Activated T-cell treated with anti-CD3 and anti-CD28 coated beads, Interleukin-2, amount 50 U/mL, for 24 hours (primary cell): ENCODE measurements at regions not wholly inside any gene's neighbourhood (a gene's known extent, or its start where the extent isn't known, plus 50 kb on each side); places are given as distances from the start of the nearest gene placed in this dataset.

Experiments used
- DNase-seq: peaks from one replicate; pipeline ENCODE4 v3.0.0-alpha.2; 2020
- H3K27ac Mint-ChIP-seq: 2 replicates; pipeline ENCODE4 v1.8.0; 2020; ENCODE audit warnings: mild to moderate bottlenecking, mixed read lengths
- H3K27me3 Mint-ChIP-seq: 2 replicates; pipeline ENCODE4 v1.8.0; 2020; ENCODE audit warnings: mixed read lengths
- H3K36me3 Mint-ChIP-seq: 2 replicates; pipeline ENCODE4 v1.8.0; 2020; ENCODE audit warnings: low read depth, mixed read lengths
- H3K4me1 Mint-ChIP-seq: 2 replicates; pipeline ENCODE4 v1.8.0; 2020; ENCODE audit warnings: low read depth, mixed read lengths
- H3K4me3 Mint-ChIP-seq: 2 replicates; pipeline ENCODE4 v1.8.0; 2020; ENCODE audit warnings: mild to moderate bottlenecking, moderate library complexity, mixed read lengths
- H3K9me3 Mint-ChIP-seq: 2 replicates; pipeline ENCODE4 v1.8.0; 2020; ENCODE audit warnings: mixed read lengths

- Mint-ChIP-seq H3K27me3 (no peaks in the 10 kb centered on the region), H3K27ac (no peak overlapping the region), H3K9me3 (no peaks in the 10 kb centered on the region), H3K4me1 (no peaks in the 10 kb centered on the region), H3K4me3 (no peak overlapping the region), H3K36me3 (no peaks in the 10 kb centered on the region)
- no peak for DNase-seq
Measured at GRCh38 chr2:147686365-147686764, 158.5 kb upstream of the ACVR2A start.

DNA sequence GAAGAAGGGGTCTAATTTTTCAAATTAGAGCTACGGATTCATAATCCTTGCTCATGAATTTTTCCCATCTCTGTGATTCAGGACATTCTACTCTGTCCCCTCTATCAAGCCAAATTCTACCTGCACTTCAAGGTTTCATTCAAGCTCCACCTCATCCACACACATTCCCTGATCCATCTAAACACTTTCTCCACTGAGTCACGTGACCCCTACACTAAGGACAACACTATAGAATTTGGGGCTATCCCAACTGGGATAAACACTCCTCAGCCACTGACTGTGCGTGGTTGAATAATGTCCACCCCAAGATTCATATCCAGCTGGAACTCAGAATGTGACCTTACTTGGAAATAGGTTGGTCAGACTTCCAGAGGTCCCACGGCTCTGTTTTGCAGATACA, 159.9 kb upstream of the ACVR2A start:
- Mint-ChIP-seq H3K4me3 (no peak overlapping the region), H3K4me1 (no peaks in the 10 kb centered on the region), H3K27ac (no peak overlapping the region), H3K36me3 (no peaks in the 10 kb centered on the region), H3K9me3 (no peaks in the 10 kb centered on the region), H3K27me3 (no peaks in the 10 kb centered on the region)
- DNase-seq: no peak

- no peaks in the 10 kb centered on the region for H3K36me3 Mint-ChIP-seq
- DNase-seq: no peak
- H3K9me3 Mint-ChIP-seq: no peaks in the 10 kb centered on the region
- H3K4me1 Mint-ChIP-seq: no peaks in the 10 kb centered on the region
- no peak overlapping the region for H3K27ac Mint-ChIP-seq
- H3K27me3 Mint-ChIP-seq: no peaks in the 10 kb centered on the region
- H3K4me3 Mint-ChIP-seq: no peak overlapping the region
Measured at GRCh38 chr2:147683380-147683779, 161.4 kb upstream of the ACVR2A start.

GRCh38 chr2:147681093-147681492, 163.7 kb upstream of the ACVR2A start:
- Mint-ChIP-seq H3K9me3 (no peaks in the 10 kb centered on the region), H3K4me3 (no peak overlapping the region), H3K4me1 (no peaks in the 10 kb centered on the region), H3K36me3 (no peaks in the 10 kb centered on the region), H3K27me3 (no peaks in the 10 kb centered on the region), H3K27ac (no peak overlapping the region)
- no peak for DNase-seq

- no peaks in the 10 kb centered on the region for H3K27me3 Mint-ChIP-seq
- H3K4me3 Mint-ChIP-seq: no peak overlapping the region
- H3K4me1 Mint-ChIP-seq: no peaks in the 10 kb centered on the region
- DNase-seq: no peak
- no peaks in the 10 kb centered on the region for H3K36me3 Mint-ChIP-seq
- no peaks in the 10 kb centered on the region for H3K9me3 Mint-ChIP-seq
- H3K27ac Mint-ChIP-seq: no peak overlapping the region
Measured at GRCh38 chr2:147679955-147680531, 164.8 kb upstream of the ACVR2A start.

- no peaks in the 10 kb centered on the region for H3K9me3 Mint-ChIP-seq
- H3K36me3 Mint-ChIP-seq: no peaks in the 10 kb centered on the region
- H3K4me1 Mint-ChIP-seq: no peaks in the 10 kb centered on the region
- no peaks in the 10 kb centered on the region for H3K27me3 Mint-ChIP-seq
- no peak overlapping the region for H3K27ac Mint-ChIP-seq
- DNase-seq: no peak
- no peak overlapping the region for H3K4me3 Mint-ChIP-seq
Measured at GRCh38 chr2:147679191-147679954, 165.5 kb upstream of the ACVR2A start.

DNA sequence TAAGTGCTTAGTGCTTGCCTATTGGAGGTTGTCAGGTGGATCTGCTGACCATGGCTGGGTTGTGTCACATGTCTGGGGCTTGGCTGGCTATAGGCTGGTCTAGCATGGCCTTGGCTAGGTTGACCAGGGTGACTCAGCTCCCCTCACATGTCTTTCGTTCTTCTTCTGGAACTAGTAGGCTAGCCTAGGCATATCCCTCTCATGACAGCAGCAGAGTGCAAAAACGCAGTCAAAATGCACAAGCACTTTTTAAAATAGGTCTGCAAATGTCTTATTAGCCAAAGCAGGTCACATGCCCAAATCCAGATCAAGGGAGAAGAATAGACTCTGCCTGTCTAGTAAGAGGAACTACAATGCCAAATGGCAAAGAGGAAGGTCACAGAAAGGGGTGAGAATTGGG, 179.7 kb upstream of the ACVR2A start:
- Mint-ChIP-seq H3K9me3 (no peaks in the 10 kb centered on the region), H3K36me3 (no peaks in the 10 kb centered on the region), H3K4me1 (peaks cover 27% of the 10 kb centered on the region), H3K27ac (no peak overlapping the region), H3K27me3 (no peaks in the 10 kb centered on the region), H3K4me3 (no peak overlapping the region)
- DNase-seq: no peak

DNA sequence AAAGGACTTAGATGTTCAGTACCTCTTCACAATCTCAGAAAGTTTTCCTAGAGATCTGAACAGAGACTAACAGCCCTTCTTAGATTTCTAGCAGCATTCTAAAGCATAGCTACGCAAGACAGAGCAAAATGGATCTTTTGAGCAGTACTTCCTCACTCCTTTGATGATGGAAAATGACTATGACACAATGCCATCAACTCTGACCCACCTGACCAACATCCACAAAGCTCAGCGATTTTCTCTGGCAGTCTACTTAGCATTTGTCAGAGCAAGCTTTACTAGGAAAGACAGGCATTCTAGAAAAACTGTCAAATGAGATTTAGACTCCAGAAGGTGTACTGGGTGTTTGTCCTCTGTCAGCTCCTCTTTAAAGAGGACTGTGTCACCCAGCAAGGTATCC, 180.9 kb upstream of the ACVR2A start:
- peaks cover 27% of the 10 kb centered on the region for H3K4me1 Mint-ChIP-seq
- peak overlapping the region; percentile 41 for H3K4me3 Mint-ChIP-seq
- no peaks in the 10 kb centered on the region for H3K36me3 Mint-ChIP-seq
- no peaks in the 10 kb centered on the region for H3K27me3 Mint-ChIP-seq
- H3K27ac Mint-ChIP-seq: peak overlapping the region; percentile 84
- DNase-seq: no peak
- H3K9me3 Mint-ChIP-seq: no peaks in the 10 kb centered on the region

- H3K4me3 Mint-ChIP-seq: peak overlapping the region; percentile 41
- H3K36me3 Mint-ChIP-seq: no peaks in the 10 kb centered on the region
- no peaks in the 10 kb centered on the region for H3K27me3 Mint-ChIP-seq
- peaks cover 27% of the 10 kb centered on the region for H3K4me1 Mint-ChIP-seq
- DNase-seq: no peak
- no peaks in the 10 kb centered on the region for H3K9me3 Mint-ChIP-seq
- H3K27ac Mint-ChIP-seq: peak overlapping the region; percentile 84
Measured at GRCh38 chr2:147663153-147663961, 181.5 kb upstream of the ACVR2A start.

- no peaks in the 10 kb centered on the region for H3K9me3 Mint-ChIP-seq
- H3K27me3 Mint-ChIP-seq: no peaks in the 10 kb centered on the region
- H3K27ac Mint-ChIP-seq: no peak overlapping the region
- no peak for DNase-seq
- H3K36me3 Mint-ChIP-seq: no peaks in the 10 kb centered on the region
- peaks cover 27% of the 10 kb centered on the region for H3K4me1 Mint-ChIP-seq
- no peak overlapping the region for H3K4me3 Mint-ChIP-seq
Measured at GRCh38 chr2:147662221-147662620, 182.6 kb upstream of the ACVR2A start.

DNA sequence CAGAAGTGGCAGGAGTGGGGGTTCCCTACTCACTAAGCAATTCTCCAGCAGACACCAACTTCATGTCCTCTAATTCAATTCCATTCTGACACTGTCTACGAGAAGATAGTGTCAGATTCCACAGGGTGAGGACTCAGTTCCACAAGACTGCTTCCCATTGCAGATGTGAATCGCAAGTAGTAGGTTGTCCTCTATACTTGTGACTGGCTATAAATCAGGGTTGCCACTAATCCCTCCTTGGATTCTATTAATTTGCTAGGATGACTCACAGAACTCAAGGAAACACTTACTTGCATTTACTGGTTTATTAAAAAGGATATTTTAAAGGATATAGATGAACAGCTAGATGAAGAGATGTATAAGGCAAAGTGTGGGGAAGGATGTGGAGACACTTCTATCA, 184.1 kb upstream of the ACVR2A start:
- peaks cover 27% of the 10 kb centered on the region for H3K4me1 Mint-ChIP-seq
- no peaks in the 10 kb centered on the region for H3K27me3 Mint-ChIP-seq
- H3K4me3 Mint-ChIP-seq: no peak overlapping the region
- no peaks in the 10 kb centered on the region for H3K36me3 Mint-ChIP-seq
- H3K9me3 Mint-ChIP-seq: no peaks in the 10 kb centered on the region
- no peak overlapping the region for H3K27ac Mint-ChIP-seq
- no peak for DNase-seq

DNA sequence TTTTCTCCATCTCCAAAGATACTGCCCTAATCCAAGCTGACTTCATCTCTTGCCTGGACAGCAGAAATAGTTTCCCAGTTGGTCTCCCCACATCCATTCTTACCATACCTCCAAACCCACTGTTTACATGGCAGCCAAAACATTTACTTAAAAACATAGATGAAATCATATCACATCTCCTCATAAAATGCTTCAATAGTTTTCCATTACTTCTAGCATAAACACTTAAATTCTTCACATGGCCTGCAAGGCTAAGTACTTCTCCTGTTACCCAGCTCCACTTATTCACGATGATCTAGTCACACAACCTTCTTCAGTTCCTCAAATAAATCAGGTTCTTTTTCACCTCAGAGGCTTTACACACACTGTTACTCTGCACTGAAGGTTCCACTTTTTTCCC, 185.8 kb upstream of the ACVR2A start:
- Mint-ChIP-seq H3K27me3 (no peaks in the 10 kb centered on the region), H3K4me1 (peaks cover 22% of the 10 kb centered on the region), H3K36me3 (no peaks in the 10 kb centered on the region)

DNA sequence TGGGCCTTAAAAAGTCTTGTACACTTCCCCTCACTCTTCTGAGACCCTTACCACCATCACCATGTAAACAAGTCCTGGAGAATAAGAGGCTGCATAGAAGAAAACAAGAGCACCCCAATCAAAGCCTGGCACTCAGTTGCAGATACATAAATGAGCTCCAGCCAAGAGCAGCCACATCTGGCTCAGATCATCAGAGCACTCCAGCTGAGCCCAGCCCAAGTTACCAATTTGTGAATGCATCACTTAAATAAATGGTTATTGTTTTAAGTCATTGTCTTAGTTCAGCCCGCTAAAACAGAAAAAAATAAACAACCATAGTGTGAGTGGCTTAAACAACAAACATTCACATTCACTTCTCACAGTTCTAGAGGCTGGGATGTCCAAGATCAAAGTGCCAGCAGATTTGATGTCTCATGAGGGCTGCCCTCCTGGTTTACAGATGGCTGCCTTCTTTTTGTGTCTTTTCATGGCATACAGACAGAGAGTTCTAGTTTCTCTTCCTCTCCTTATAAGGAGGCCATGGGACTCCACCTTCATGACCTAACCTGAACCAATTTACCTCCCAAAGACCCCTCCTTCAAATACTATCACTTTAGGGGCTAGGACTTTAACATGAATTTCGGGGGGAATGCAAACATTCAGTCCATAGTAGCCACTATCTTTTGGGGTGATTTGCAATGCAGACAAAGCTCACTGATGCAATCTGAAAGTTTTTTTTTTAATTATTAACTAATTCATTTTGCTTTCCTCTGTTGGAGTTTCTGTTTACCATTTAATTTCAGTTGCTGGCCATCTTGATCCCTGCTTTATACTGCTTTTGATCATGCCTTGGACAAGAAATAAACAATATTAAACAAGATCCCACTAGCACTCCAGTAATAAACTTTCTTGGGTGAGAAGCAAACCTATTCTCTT, 187.5 kb upstream of the ACVR2A start:
- H3K4me3 Mint-ChIP-seq: no peak overlapping the region
- no peaks in the 10 kb centered on the region for H3K36me3 Mint-ChIP-seq
- H3K4me1 Mint-ChIP-seq: peaks cover 5% of the 10 kb centered on the region
- H3K27me3 Mint-ChIP-seq: no peaks in the 10 kb centered on the region
- no peak for DNase-seq
- H3K9me3 Mint-ChIP-seq: no peaks in the 10 kb centered on the region
- H3K27ac Mint-ChIP-seq: no peak overlapping the region

More for the DNA sequence above, 185.8 kb upstream of the ACVR2A start:
- no peak overlapping the region for H3K27ac Mint-ChIP-seq
- H3K9me3 Mint-ChIP-seq: no peaks in the 10 kb centered on the region
- no peak overlapping the region for H3K4me3 Mint-ChIP-seq
- no peak for DNase-seq

DNA sequence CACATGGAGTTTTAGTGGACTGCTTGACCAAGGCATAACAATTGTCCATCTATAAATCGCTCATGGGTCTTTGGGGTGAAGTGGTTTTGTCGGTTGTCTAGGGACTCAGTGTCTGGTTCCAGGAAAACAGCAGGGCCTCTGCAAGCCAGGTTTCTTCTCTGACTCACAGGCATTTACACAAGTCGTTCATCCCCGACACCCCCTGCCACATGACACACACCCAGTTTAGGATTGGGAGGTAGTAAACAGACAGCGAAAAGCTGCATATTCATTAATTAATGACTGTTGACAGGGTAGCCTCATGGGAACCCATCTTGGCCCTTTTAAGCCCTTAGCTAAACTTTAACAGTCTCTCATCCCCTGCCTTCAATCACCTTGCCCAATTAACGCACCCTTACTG, 194.8 kb upstream of the ACVR2A start:
- Mint-ChIP-seq H3K9me3 (no peaks in the 10 kb centered on the region), H3K4me1 (peaks cover 8% of the 10 kb centered on the region), H3K4me3 (no peak overlapping the region), H3K27ac (no peak overlapping the region), H3K27me3 (no peaks in the 10 kb centered on the region), H3K36me3 (no peaks in the 10 kb centered on the region)
- no peak for DNase-seq
